Fibroblast of skin of right quadriceps (primary cell): ENCODE measurements at regions not wholly inside any gene's neighbourhood (a gene's known extent, or its start where the extent isn't known, plus 50 kb on each side); places are given as distances from the start of the nearest gene placed in this dataset.
A peak's percentile ranks its signal among the peaks of the same experiment; 100 is the strongest.

Experiments used
- DNase-seq: peaks from one replicate; pipeline ENCODE4 v3.0.0-alpha.2; 2013

DNA sequence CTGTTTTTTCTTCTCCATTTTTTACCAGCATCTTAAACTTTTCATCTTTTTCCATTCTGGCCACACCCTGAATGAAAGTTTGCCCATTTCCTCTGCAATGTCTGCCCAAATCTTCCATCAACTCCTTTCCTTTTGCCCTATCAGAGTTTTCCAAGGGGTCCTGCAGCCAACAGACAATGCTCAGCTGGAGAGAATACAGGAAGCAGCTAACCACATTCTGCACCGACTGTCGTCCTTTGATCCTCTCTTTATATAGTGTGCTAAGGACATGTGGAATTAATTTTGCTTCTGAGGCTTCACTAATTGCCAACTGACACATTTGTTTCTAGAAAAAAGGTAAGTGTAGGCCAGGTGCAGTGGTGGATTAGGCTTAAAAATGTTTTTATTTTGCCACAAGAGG lies 50.5 kb upstream of the DLX2 start:
- no peak for DNase-seq

DNA sequence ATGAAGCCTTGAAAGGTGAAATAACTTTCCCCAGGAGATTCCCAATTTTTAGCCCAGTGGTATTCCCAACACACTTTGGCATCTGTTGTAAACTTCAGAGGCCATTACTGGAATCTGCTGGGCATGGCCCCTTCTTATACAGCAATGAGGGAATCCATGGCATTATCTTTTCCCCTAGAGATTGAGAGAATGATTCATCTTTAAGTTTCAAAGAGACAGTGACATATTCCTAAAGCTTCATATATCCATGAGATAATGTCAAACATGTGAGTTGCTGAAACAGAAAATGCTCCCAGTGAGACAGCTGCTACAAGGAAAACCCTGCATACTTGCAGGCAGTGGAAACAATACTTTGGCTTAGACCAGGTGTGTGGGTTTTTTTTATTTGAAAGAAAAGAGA lies 51.1 kb upstream of the DLX2 start:
- no peak for DNase-seq

GRCh38 chr2:172155752-172156151 lies 53.1 kb upstream of the DLX2 start:
- DNase-seq: no peak

- DNase-seq: no peak
These were observed 58.1 kb upstream of the DLX2 start for GRCh38 chr2:172160839-172161238.

DNA sequence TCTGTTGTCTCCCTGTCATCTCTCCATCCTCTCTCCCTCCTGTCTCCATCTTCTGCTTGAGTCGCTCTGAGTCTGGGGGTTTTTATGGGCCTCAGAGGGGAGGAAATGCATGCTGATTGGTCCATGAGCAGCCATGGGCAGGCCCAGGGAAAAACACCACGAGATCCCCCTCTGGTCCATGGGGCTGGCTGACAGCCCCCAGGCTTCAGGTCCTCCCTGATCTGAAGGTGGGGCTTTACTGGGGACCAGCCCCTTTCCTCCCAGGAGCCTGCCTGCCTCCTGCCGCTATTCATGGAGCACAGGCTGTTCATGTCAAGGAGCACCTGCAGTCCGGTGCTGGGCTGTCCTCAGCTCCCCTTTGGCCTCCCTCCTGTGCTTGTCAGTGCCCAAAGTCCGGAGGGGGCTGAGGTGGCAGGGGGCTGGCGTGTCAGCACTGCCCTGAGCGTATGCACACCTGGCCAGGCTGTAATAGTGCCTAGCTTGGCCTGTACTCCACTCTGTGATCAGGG lies 59.6 kb upstream of the DLX2 start:
- DNase-seq: no peak

DNA sequence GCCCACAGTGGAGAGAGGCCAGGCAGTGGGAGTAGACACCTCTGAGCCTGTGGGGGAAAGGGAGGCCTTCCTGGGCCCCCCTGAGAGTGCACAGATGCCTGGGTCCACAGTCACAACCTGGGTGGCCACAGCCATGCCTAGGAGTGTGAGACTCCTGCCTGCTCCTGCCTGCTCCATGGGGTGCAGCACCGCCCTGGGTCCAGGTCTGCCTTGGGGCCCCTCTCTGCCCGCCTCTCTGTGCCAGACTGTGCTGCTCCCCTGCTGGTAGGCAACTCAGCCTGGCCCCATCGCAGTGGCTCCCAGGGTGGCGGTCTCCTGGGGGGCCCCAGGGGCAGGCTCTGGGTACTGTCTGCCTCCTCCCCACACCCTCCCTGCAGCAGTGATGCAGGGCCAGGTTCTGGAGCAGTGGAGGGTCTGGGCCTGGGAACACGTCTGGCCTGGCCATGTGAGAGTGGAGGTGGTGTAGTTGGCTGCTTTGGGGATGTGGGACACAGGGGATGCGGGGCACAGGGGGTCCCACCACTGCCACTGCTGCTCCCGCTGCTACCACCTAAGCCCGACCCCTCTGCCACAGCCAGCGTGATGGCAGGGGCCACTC lies 60.1 kb upstream of the DLX2 start:
- no peak for DNase-seq

- peak; percentile 64 for DNase-seq
These were observed 66.2 kb upstream of the DLX2 start for GRCh38 chr2:172168917-172169346.

- DNase-seq: peak; percentile 13
These were observed 66.9 kb upstream of the DLX2 start for GRCh38 chr2:172169611-172170010.

- DNase-seq: peak; percentile 58
These were observed 69.9 kb upstream of the DLX2 start for GRCh38 chr2:172172513-172173173.

DNA sequence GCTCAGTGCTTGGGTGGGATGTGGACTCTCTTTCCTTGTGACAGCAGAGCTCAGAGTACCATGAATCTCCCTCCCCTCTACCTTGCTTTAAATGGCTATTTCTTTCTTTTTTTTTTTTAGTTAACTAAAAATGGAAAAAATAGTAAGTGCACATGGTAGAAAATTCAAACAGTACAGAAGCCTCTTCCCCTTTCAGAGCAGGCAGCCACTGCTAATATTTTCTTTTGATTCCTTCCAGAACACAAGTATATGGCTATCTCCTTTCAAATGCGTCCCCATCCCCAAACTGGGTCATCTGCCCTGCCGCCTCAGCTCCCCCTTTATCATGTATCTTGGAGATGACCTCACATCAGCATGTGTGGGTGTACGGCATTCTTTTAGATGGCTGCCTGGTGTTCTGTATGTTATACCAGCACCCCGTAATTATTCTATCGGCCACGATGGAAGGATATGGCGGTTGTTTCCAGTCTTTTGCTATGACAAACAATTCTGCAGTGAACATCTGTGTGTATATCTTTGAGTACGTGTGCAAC lies 70.5 kb upstream of the DLX2 start:
- no peak for DNase-seq

DNA sequence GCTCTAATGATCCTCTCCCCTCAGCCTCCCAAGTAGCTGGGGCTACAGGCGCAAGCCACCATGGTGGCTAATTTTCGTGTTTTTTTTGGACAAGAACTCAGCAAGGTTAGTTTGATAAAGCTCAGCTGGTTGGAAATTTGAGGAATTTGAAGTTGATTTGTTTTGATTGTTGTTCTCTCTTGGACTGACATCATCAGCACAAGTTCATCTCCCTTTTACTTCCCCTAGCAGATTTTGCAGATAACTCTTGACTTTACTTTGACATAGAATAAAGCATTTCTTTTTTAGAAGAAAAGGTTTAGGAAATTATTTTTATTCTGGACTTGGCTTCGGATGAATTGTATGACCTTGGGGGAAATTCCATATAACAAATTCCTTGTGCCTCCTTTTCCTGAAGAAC lies 74.9 kb upstream of the DLX2 start:
- no peak for DNase-seq

- peak; percentile 62 for DNase-seq
These were observed 75.3 kb upstream of the DLX2 start for GRCh38 chr2:172177996-172178395.

GRCh38 chr2:172179045-172179701 lies 76.5 kb upstream of the DLX2 start:
- peak; percentile 14 for DNase-seq

DNA sequence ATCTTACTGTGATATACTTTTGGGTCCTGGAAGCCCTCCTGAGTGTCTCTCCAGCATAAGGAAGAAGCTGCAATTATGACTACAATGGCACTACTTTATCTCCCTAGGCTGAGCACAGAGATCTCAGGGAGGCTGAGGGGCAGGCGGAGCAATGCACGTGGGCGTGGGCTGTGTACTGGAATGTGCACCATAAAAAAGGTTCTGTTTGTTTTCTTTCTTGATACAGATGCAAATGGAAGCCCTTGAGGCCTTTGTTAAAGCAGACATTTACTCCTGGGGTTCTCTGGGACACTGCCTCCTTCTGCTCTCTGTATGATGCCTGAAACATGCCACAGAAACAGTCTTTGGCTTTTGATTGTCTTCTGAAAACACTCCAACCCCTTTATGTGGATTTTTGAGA lies 79.1 kb upstream of the DLX2 start:
- DNase-seq: no peak

DNA sequence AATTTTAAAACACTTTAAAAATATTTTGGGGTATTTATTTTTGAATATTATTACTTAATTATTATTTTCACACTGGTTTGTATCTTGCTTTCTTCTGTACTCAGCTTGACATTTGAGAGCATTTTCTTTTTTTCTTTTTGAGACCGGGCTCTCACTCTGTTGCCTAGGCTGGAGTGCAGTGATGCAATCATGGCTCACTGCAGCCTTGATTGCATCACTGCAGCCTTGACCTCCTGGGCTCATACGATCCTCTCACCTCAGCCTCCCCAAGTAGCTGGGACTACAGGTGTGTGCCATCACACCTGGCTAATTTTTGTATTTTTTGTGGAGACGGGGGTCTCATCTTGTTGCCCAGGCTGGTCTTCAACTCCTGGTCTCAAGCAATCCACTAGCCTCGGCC lies 79.9 kb upstream of the DLX2 start:
- no peak for DNase-seq

DNA sequence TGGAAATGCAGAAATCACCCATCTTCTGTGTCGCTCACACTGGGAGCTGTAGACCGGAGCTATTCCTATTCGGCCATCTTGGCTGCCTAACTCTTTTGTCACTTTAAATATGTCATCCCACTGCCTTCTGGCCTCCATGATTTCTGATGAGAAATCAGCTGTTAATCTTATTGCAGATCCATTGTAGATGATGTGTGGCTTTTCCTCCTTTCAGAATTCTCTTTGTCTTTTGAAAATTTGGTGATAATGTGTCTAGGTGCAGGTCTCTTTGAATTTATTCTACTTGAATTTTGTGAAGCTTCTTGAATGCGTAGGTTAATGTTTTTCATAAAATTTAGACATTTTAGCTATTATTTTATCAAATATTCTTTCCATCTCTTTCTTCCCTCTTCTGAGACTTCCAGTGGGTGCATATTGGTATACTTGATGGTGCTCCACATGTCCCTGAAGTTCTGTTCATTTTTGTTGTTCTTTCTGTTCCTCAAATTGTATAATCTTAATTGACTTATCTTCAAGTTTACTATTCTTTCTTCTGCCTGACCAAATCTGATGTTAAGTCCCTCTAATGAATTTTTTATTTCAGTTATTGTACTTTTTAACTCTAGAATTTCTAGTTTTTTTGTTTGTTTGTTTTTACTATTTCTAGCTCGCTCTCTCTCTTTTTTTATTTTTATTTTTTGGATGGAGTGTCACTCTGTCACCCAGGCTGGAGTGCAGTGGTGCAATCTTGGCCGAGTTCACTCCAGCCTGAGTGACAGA lies 90.8 kb upstream of the DLX2 start:
- no peak for DNase-seq

- no peak for DNase-seq
These were observed 93.2 kb upstream of the DLX2 start for GRCh38 chr2:172195836-172196376.

DNA sequence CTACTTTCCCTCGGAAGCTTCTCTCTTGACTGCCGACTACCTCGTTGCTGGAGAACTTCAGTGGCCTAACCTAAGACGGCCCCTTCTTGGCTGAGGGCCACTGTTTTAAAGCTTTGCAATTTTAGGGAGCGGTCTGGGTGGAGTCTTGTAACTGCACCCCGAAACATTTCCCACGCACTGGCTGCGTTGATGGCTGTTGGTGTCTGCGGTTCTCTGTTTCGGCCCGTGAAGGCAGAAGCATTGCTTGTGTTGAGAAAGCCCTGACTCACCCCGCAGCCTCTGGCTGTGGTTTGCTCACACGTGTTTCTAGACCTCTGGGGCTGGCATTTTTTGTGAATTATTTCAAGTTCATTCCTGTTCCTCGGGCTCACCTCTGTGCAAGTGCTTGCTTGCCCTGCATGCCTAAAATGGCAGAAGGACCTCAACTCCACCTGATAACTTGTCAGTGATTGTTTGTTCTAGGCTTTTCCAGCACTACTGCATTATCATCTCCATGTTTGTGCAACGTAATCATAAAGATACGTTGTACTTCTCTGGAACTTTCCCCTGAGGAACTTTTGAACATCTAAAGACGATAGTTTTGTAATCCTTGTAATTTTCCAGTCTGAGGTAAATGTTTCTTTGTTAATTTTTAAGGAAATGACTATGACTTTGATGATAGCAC lies 94.2 kb upstream of the DLX2 start:
- peak; percentile 37 for DNase-seq

DNA sequence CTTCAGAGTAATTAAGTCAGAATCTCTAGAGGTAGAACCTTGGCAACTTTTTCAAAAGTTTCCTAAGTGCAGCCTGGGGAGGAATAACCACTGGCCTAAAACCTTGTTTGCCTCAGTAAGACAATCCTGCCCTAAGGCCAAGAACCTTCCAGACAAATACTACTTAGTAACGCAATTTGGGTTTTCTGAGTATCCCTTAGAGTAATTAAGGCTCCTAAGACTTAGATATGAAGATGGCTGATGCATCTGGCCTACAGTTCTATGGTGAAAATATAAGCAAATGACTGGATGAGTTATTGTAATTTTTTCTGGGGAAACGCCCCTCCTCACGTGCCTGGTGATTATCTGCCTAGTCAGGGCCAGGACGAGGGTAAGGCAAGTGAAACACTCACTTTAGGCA lies 95.7 kb upstream of the DLX2 start:
- no peak for DNase-seq

DNA sequence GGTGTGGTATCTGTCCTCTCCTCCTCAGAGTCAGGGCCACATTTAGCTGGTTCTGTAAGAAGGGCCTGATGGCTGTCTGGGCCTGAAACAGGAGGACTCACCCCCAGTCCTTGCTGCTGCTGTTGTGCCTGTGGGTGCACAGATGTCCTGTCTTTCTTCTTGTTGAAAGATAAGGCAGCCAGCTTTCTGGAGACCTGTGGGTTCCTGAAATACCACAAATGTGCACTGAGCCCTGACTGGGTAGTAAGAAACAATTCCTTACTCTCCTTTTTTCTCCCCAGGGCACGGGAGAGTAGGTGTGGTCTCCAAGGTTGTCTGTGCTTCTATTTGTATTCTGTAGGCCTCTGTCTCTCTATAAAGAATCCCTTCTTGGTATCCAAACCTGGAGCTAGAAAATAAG lies 96.2 kb upstream of the DLX2 start:
- no peak for DNase-seq

GRCh38 chr2:172200495-172201085 lies 97.9 kb upstream of the DLX2 start:
- DNase-seq: peak; percentile 20

DNA sequence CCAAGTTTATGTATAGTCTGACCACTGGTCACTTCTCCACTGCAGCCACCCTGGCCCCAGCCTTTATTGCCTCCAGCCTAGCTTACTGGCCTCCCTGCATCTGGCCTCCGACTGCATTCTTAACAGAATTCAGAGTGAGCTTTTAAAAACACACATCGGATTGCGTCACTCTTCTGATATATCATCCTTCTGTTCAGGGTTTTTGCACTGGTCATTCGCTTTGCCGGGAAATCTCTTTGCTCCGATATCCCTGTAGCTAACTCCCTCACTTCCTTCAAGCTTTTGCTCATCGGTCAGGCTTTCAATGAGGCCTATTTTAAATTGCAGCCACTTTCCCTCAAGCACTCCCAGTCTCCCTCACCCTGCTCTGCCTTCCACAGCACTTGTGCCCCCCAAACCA lies 101.6 kb upstream of the DLX2 start:
- DNase-seq: no peak
